ENCODE measurements at regions not wholly inside any gene's neighbourhood (a gene's known extent, or its start where the extent isn't known, plus 50 kb on each side); places are given as distances from the start of the nearest gene placed in this dataset.

GRCh38 chr11:126149759-126150625, 61.5 kb downstream of the RPUSD4 start:
- peaks cover 5% of the 10 kb centered on the region for H3K4me1 ChIP-seq (ENCODE audit: insufficient read depth, low read length, poor library complexity, severe bottlenecking)
- POLR2A ChIA-PET (ENCODE audit: low non-redundant PET), result no interaction called here
- H3K27ac ChIP-seq (ENCODE audit: low read depth, low read length, poor library complexity, severe bottlenecking), result no peak overlapping the region
- no peak overlapping the region for H3K4me3 ChIP-seq (ENCODE audit: low read depth, low read length, poor library complexity, severe bottlenecking)
- TF ChIP-seq EZH2 (IDR thresholded peaks at IDR 0.05; ENCODE audit: borderline replicate concordance, low read depth, low read length, poor library complexity, severe bottlenecking) (no peak), CTCF (conservative IDR thresholded peaks at IDR 0.05; ENCODE audit: low read depth, low read length) (no peak)
- BruUV-seq (replicated peaks), result no TSS peak
- H3K9me3 ChIP-seq (ENCODE audit: low read depth, low read length, poor library complexity, severe bottlenecking), result no peaks in the 10 kb centered on the region
- intact Hi-C loops (cut with micrococcal nuclease; ENCODE audit: unreplicated experiment), result no loop called here
- CTCF ChIA-PET, result no interaction called here
- H3K36me3 ChIP-seq (ENCODE audit: insufficient read depth, low read length, poor library complexity, severe bottlenecking), result no peaks in the 10 kb centered on the region
- H3K27me3 ChIP-seq (replicated peaks; ENCODE audit: insufficient read depth, low read depth, low read length, poor library complexity), result no peaks in the 10 kb centered on the region
- DNase-seq (ENCODE audit: low spot score), result no peak

- H3K27me3 ChIP-seq (replicated peaks; ENCODE audit: insufficient read depth, low read depth, low read length, poor library complexity), result no peaks in the 10 kb centered on the region
- H3K27ac ChIP-seq (ENCODE audit: low read depth, low read length, poor library complexity, severe bottlenecking), result no peak overlapping the region
- no peaks in the 10 kb centered on the region for H3K9me3 ChIP-seq (ENCODE audit: low read depth, low read length, poor library complexity, severe bottlenecking)
- DNase-seq (ENCODE audit: low spot score), result no peak
- BruUV-seq (replicated peaks), result no TSS peak
- POLR2A ChIA-PET (ENCODE audit: low non-redundant PET), result no interaction called here
- intact Hi-C loops (cut with micrococcal nuclease; ENCODE audit: unreplicated experiment), result no loop called here
- H3K4me3 ChIP-seq (ENCODE audit: low read depth, low read length, poor library complexity, severe bottlenecking), result no peak overlapping the region
- H3K36me3 ChIP-seq (ENCODE audit: insufficient read depth, low read length, poor library complexity, severe bottlenecking), result no peaks in the 10 kb centered on the region
- peaks cover 5% of the 10 kb centered on the region for H3K4me1 ChIP-seq (ENCODE audit: insufficient read depth, low read length, poor library complexity, severe bottlenecking)
- CTCF ChIA-PET, result no interaction called here
- TF ChIP-seq EZH2 (IDR thresholded peaks at IDR 0.05; ENCODE audit: borderline replicate concordance, low read depth, low read length, poor library complexity, severe bottlenecking), result no peak
- no peak for TF ChIP-seq CTCF (conservative IDR thresholded peaks at IDR 0.05; ENCODE audit: low read depth, low read length)
Observed at GRCh38 chr11:126148317-126148716, 63.1 kb downstream of the RPUSD4 start.

- POLR2A ChIA-PET (ENCODE audit: low non-redundant PET), result no interaction called here
- Histone ChIP-seq H3K9me3 (ENCODE audit: low read depth, low read length, poor library complexity, severe bottlenecking) (no peaks in the 10 kb centered on the region), H3K27me3 (replicated peaks; ENCODE audit: insufficient read depth, low read depth, low read length, poor library complexity) (no peaks in the 10 kb centered on the region), H3K4me3 (ENCODE audit: low read depth, low read length, poor library complexity, severe bottlenecking) (no peak overlapping the region), H3K4me1 (ENCODE audit: insufficient read depth, low read length, poor library complexity, severe bottlenecking) (peaks cover 5% of the 10 kb centered on the region), H3K36me3 (ENCODE audit: insufficient read depth, low read length, poor library complexity, severe bottlenecking) (no peaks in the 10 kb centered on the region), H3K27ac (ENCODE audit: low read depth, low read length, poor library complexity, severe bottlenecking) (no peak overlapping the region)
- BruUV-seq (replicated peaks), result no TSS peak
- CTCF ChIA-PET, result no interaction called here
- TF ChIP-seq EZH2 (IDR thresholded peaks at IDR 0.05; ENCODE audit: borderline replicate concordance, low read depth, low read length, poor library complexity, severe bottlenecking), result no peak
- no peak for TF ChIP-seq CTCF (conservative IDR thresholded peaks at IDR 0.05; ENCODE audit: low read depth, low read length)
- intact Hi-C loops (cut with micrococcal nuclease; ENCODE audit: unreplicated experiment), result no loop called here
- DNase-seq (ENCODE audit: low spot score), result no peak
Observed at GRCh38 chr11:126147208-126148111, 64.0 kb downstream of the RPUSD4 start.

Measured in A673 (cell line).